Adrenal gland (tissue), 5 donors: ENCODE measurements at regions not wholly inside any gene's neighbourhood (a gene's known extent, or its start where the extent isn't known, plus 50 kb on each side); places are given as distances from the start of the nearest gene placed in this dataset.

Experiments used
- POLR2A ChIP-seq, 2 donors: fragments of 450-650 bp; IDR thresholded peaks; one replicate each; pipeline ENCODE4 v1.6.1; 2017; ENCODE audit warnings: antibody characterized with exemption in 2 of 2, mild to moderate bottlenecking in 2 of 2, moderate library complexity in 1 of 2
- TF ChIP-seq, protein P1 (sequence below), 6 experiments: fragments of 450-650 bp in 4 of 6; fragments of 200-600 bp in 2 of 6; sonication (generic) in 1 of 6; IDR thresholded peaks; 1 replicate in 5 of 6; 2 replicates in 1 of 6; pipeline versions ENCODE4 v1.5.1 to v1.8.0; 2016 to 2021; ENCODE audit warnings: antibody characterized with exemption in 6 of 6, mild to moderate bottlenecking in 2 of 6, moderate library complexity in 1 of 6
- donor health status: DM: no; HTN: no; CAD: no.

DNA sequence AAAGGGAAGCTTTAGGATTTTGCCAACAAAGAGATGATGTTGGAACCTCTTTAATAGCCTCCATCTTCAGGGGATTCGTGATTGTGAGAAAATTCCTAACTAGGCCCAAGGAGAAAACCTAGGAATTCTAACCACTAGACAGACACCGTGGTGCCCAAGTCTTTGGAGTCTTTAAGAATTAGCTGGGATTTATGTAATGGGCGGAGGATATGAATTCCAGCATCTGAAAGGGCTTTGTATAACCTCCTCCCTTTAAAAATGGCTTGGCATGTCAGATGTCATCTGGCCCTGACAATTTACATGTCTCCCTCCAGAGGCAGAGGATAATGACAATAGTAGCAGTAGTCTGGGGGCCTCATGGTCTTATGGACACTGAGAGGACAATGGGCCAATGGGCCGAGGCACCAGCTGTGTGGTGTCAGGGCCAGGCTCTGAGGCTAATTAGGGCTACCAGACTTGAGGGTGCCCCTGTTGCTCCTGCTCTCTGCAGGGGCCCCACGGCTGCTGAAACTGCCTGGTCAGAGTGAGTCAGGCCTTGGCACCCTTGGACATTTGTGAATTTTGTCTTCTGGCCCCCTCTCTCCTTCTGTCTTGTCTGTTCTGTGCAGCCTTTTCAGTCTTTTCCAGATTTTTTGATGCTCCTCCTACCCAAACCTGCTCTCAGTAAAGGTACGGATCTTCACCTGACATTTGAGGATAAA lies 113.9 kb downstream of the EDN1 start:
- TF ChIP-seq, protein P1, sequence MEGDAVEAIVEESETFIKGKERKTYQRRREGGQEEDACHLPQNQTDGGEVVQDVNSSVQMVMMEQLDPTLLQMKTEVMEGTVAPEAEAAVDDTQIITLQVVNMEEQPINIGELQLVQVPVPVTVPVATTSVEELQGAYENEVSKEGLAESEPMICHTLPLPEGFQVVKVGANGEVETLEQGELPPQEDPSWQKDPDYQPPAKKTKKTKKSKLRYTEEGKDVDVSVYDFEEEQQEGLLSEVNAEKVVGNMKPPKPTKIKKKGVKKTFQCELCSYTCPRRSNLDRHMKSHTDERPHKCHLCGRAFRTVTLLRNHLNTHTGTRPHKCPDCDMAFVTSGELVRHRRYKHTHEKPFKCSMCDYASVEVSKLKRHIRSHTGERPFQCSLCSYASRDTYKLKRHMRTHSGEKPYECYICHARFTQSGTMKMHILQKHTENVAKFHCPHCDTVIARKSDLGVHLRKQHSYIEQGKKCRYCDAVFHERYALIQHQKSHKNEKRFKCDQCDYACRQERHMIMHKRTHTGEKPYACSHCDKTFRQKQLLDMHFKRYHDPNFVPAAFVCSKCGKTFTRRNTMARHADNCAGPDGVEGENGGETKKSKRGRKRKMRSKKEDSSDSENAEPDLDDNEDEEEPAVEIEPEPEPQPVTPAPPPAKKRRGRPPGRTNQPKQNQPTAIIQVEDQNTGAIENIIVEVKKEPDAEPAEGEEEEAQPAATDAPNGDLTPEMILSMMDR (IDR thresholded peaks at IDR 0.05), result no peak
- no peak for TF ChIP-seq POLR2A (IDR thresholded peaks at IDR 0.05)
